Urinary bladder (tissue), 3 donors: ENCODE measurements at regions not wholly inside any gene's neighbourhood (a gene's known extent, or its start where the extent isn't known, plus 50 kb on each side); places are given as distances from the start of the nearest gene placed in this dataset.

ENCODE experiments used
- DNase-seq: peaks from one replicate; pipeline ENCODE4 v3.0.0-alpha.2; 2015; ENCODE audit errors: extremely low spot score
- H3K27ac ChIP-seq: one replicate; pipeline ENCODE4 v1.5.1; 2013; ENCODE audit warnings: low read depth, mild to moderate bottlenecking, moderate library complexity
- H3K36me3 ChIP-seq: one replicate; pipeline ENCODE4 v1.6.1; 2013; ENCODE audit warnings: mild to moderate bottlenecking, moderate library complexity; ENCODE audit not compliant: insufficient read depth
- H3K4me1 ChIP-seq: one replicate; pipeline ENCODE4 v1.6.1; 2013; ENCODE audit warnings: mild to moderate bottlenecking, moderate library complexity; ENCODE audit not compliant: insufficient read depth
- H3K4me3 ChIP-seq: one replicate; pipeline ENCODE4 v1.5.1; 2013; ENCODE audit warnings: low read depth, low read length
- WGBS: extraction: QIAGEN DNeasy Blood & Tissue Kit; methylation state at CpG from one replicate; pipeline ENCODE4 v1.1.7; 2013; 5-methylcytosine and 5-hydroxymethylcytosine counted together
- donor health status: healthy with polysubstance abuse.
- donor health status: healthy.

- H3K4me3 ChIP-seq = no peak overlapping the region
- DNase-seq = no peak
- no peaks in the 10 kb centered on the region for H3K36me3 ChIP-seq
- no peaks in the 10 kb centered on the region for H3K4me1 ChIP-seq
- no peak overlapping the region for H3K27ac ChIP-seq
- 65% methylated on average over 1 of the region's 1 CpG for WGBS
Observed at GRCh38 chr4:100130964-100131363, 59.3 kb downstream of the DDIT4L start.

- Histone ChIP-seq H3K4me1 (no peaks in the 10 kb centered on the region), H3K27ac (no peak overlapping the region), H3K4me3 (no peak overlapping the region), H3K36me3 (no peaks in the 10 kb centered on the region)
- DNase-seq = no peak
- 71% methylated on average over 4 of the region's 4 CpGs for WGBS
Observed at GRCh38 chr4:100130491-100130890, 59.8 kb downstream of the DDIT4L start.

GRCh38 chr4:100129774-100130173 is 60.5 kb downstream of the DDIT4L start:
- no peak for DNase-seq
- 73% methylated on average over 4 of the region's 4 CpGs for WGBS
- Histone ChIP-seq H3K36me3 (no peaks in the 10 kb centered on the region), H3K4me1 (no peaks in the 10 kb centered on the region), H3K4me3 (no peak overlapping the region), H3K27ac (no peak overlapping the region)

- H3K36me3 ChIP-seq = no peaks in the 10 kb centered on the region
- no peak overlapping the region for H3K27ac ChIP-seq
- DNase-seq = no peak
- WGBS = 87% methylated on average over 2 of the region's 2 CpGs
- H3K4me1 ChIP-seq = no peaks in the 10 kb centered on the region
- H3K4me3 ChIP-seq = no peak overlapping the region
Observed at GRCh38 chr4:100128338-100128737, 61.9 kb downstream of the DDIT4L start.

- H3K4me3 ChIP-seq = no peak overlapping the region
- WGBS = 62% methylated on average over 2 of the region's 2 CpGs
Observed at GRCh38 chr4:100124715-100125114, 65.6 kb downstream of the DDIT4L start.

GRCh38 chr4:100118181-100118580 is 72.1 kb downstream of the DDIT4L start:
- WGBS = 64% methylated on average over 2 of the region's 2 CpGs
- Histone ChIP-seq H3K36me3 (no peaks in the 10 kb centered on the region), H3K27ac (no peak overlapping the region), H3K4me3 (no peak overlapping the region), H3K4me1 (no peaks in the 10 kb centered on the region)
- DNase-seq = no peak

More at GRCh38 chr4:100124715-100125114, 65.6 kb downstream of the DDIT4L start:
- Histone ChIP-seq H3K4me1 (no peaks in the 10 kb centered on the region), H3K27ac (no peak overlapping the region), H3K36me3 (no peaks in the 10 kb centered on the region)
- no peak for DNase-seq

GRCh38 chr4:100117750-100118149 is 72.5 kb downstream of the DDIT4L start:
- WGBS = 60% methylated on average over 3 of the region's 3 CpGs
- no peak for DNase-seq
- Histone ChIP-seq H3K4me3 (no peak overlapping the region), H3K4me1 (no peaks in the 10 kb centered on the region), H3K36me3 (no peaks in the 10 kb centered on the region), H3K27ac (no peak overlapping the region)

- no peaks in the 10 kb centered on the region for H3K36me3 ChIP-seq
- H3K4me3 ChIP-seq = no peak overlapping the region
- DNase-seq = no peak
- 79% methylated on average over 4 of the region's 4 CpGs for WGBS
- no peak overlapping the region for H3K27ac ChIP-seq
- no peaks in the 10 kb centered on the region for H3K4me1 ChIP-seq
Observed at GRCh38 chr4:100114909-100115308, 75.4 kb downstream of the DDIT4L start.

- Histone ChIP-seq H3K36me3 (no peaks in the 10 kb centered on the region), H3K4me1 (no peaks in the 10 kb centered on the region), H3K27ac (no peak overlapping the region), H3K4me3 (no peak overlapping the region)
- WGBS = 76% methylated on average over 2 of the region's 2 CpGs
- DNase-seq = no peak
Observed at GRCh38 chr4:100113732-100114131, 76.5 kb downstream of the DDIT4L start.

GRCh38 chr4:100113096-100113495 is 77.2 kb downstream of the DDIT4L start:
- Histone ChIP-seq H3K36me3 (no peaks in the 10 kb centered on the region), H3K4me3 (no peak overlapping the region), H3K27ac (no peak overlapping the region), H3K4me1 (no peaks in the 10 kb centered on the region)
- DNase-seq = no peak
- 78% methylated on average over 1 of the region's 1 CpG for WGBS

- WGBS = 61% methylated on average over 2 of the region's 2 CpGs
- H3K4me3 ChIP-seq = no peak overlapping the region
- DNase-seq = no peak
- no peaks in the 10 kb centered on the region for H3K36me3 ChIP-seq
- H3K4me1 ChIP-seq = no peaks in the 10 kb centered on the region
- no peak overlapping the region for H3K27ac ChIP-seq
Observed at GRCh38 chr4:100109921-100110320, 80.3 kb downstream of the DDIT4L start.

- H3K4me1 ChIP-seq = no peaks in the 10 kb centered on the region
- DNase-seq = no peak
Observed at GRCh38 chr4:100108869-100109268, 81.4 kb downstream of the DDIT4L start.

GRCh38 chr4:100106982-100107381 is 83.3 kb downstream of the DDIT4L start:
- Histone ChIP-seq H3K4me1 (no peaks in the 10 kb centered on the region), H3K4me3 (no peak overlapping the region), H3K27ac (no peak overlapping the region), H3K36me3 (no peaks in the 10 kb centered on the region)
- WGBS = 69% methylated on average over 1 of the region's 1 CpG
- DNase-seq = no peak

More at GRCh38 chr4:100108869-100109268, 81.4 kb downstream of the DDIT4L start:
- no peaks in the 10 kb centered on the region for H3K36me3 ChIP-seq
- no peak overlapping the region for H3K4me3 ChIP-seq
- no peak overlapping the region for H3K27ac ChIP-seq

GRCh38 chr4:100103671-100104070 is 86.6 kb downstream of the DDIT4L start:
- Histone ChIP-seq H3K4me3 (no peak overlapping the region), H3K27ac (no peak overlapping the region), H3K36me3 (no peaks in the 10 kb centered on the region), H3K4me1 (no peaks in the 10 kb centered on the region)
- DNase-seq = no peak
- WGBS = 77% methylated on average over 1 of the region's 1 CpG

- no peak overlapping the region for H3K4me3 ChIP-seq
- no peak for DNase-seq
- H3K27ac ChIP-seq = no peak overlapping the region
- no peaks in the 10 kb centered on the region for H3K36me3 ChIP-seq
- 47% methylated on average over 3 of the region's 3 CpGs for WGBS
- H3K4me1 ChIP-seq = no peaks in the 10 kb centered on the region
Observed at GRCh38 chr4:100100985-100101384, 89.3 kb downstream of the DDIT4L start.
